Hematopoietic multipotent progenitor cell treated with erythropoietin and hydrocortisone succinate and interleukin-3 and kit ligand, for 15 days (in vitro differentiated cells): ENCODE measurements at regions not wholly inside any gene's neighbourhood (a gene's known extent, or its start where the extent isn't known, plus 50 kb on each side); places are given as distances from the start of the nearest gene placed in this dataset.
"Not testable (repeated sequence)": the region's sequence is repeated elsewhere in the genome, so short reads cannot be mapped to it uniquely, and the experiment has no call there.

Experiments
- DNase-seq: peaks from one replicate; pipeline ENCODE4 v3.0.0-alpha.2; 2015; ENCODE audit warnings: low spot score

- DNase-seq, result no peak
Observed at GRCh38 chr15:72865486-72865885, 81.9 kb upstream of the ADPGK start.

- DNase-seq, result no peak
Observed at GRCh38 chr15:72864681-72865080, 81.1 kb upstream of the ADPGK start.

GRCh38 chr15:72861354-72861910 lies 77.9 kb upstream of the ADPGK start:
- DNase-seq, result no peak

- DNase-seq, result no peak
Observed at GRCh38 chr15:72859757-72860145, 76.2 kb upstream of the ADPGK start.

GRCh38 chr15:72859017-72859756 lies 75.6 kb upstream of the ADPGK start:
- DNase-seq, result no peak

- no peak for DNase-seq
Observed at GRCh38 chr15:72858205-72858604, 74.6 kb upstream of the ADPGK start.

- DNase-seq, result no peak
Observed at GRCh38 chr15:72857331-72858063, 73.9 kb upstream of the ADPGK start.

GRCh38 chr15:72856549-72857040 lies 73.0 kb upstream of the ADPGK start:
- DNase-seq, result no peak

- DNase-seq, result no peak
Observed at GRCh38 chr15:72855791-72856190, 72.2 kb upstream of the ADPGK start.

- no peak for DNase-seq
Observed at GRCh38 chr15:72852273-72852672, 68.7 kb upstream of the ADPGK start.

- DNase-seq, result no peak
Observed at GRCh38 chr15:72851586-72851985, 68.0 kb upstream of the ADPGK start.

- DNase-seq, result no peak
Observed at GRCh38 chr15:72850833-72851232, 67.3 kb upstream of the ADPGK start.

- no peak for DNase-seq
Observed at GRCh38 chr15:72847806-72848205, 64.2 kb upstream of the ADPGK start.

GRCh38 chr15:72847033-72847432 lies 63.5 kb upstream of the ADPGK start:
- no peak for DNase-seq

- DNase-seq, result no peak
Observed at GRCh38 chr15:72845981-72846383, 62.4 kb upstream of the ADPGK start.

- no peak for DNase-seq
Observed at GRCh38 chr15:72844067-72844466, 60.5 kb upstream of the ADPGK start.

- not testable (repeated sequence) for DNase-seq
Observed at GRCh38 chr15:72843340-72843739, 59.8 kb upstream of the ADPGK start.

- no peak for DNase-seq
Observed at GRCh38 chr15:72840114-72840513, 56.6 kb upstream of the ADPGK start.

GRCh38 chr15:72838311-72838731 lies 54.8 kb upstream of the ADPGK start:
- no peak for DNase-seq

- DNase-seq, result no peak
Observed at GRCh38 chr15:72836676-72837330, 53.2 kb upstream of the ADPGK start.

GRCh38 chr15:72835294-72835890 lies 51.8 kb upstream of the ADPGK start:
- DNase-seq, result no peak

GRCh38 chr15:72833561-72833960 lies 50.0 kb upstream of the ADPGK start:
- no peak for DNase-seq
